ENCODE measurements at regions not wholly inside any gene's neighbourhood (a gene's known extent, or its start where the extent isn't known, plus 50 kb on each side); places are given as distances from the start of the nearest gene placed in this dataset.

- no peak overlapping the region for H3K9ac ChIP-seq (ENCODE audit: extremely low read depth, insufficient read length, low read length)
- no peak overlapping the region for H2BK20ac ChIP-seq (ENCODE audit: low read depth, low read length, poor library complexity, severe bottlenecking)
- H4K20me1 ChIP-seq (ENCODE audit: control insufficient read depth, insufficient read depth, insufficient read length), result no peaks in the 10 kb centered on the region
- H3T11ph ChIP-seq (ENCODE audit: low read length), result no peak overlapping the region
- Mint-ChIP-seq H3K4me1 (no peaks in the 10 kb centered on the region), H3K27ac (no peak overlapping the region), H3K36me3 (ENCODE audit: insufficient read depth in 1 of 3, low read depth in 3 of 3) (no peaks in the 10 kb centered on the region; a peak in 1 of 7 replicates), H3K9me3 (no peaks in the 10 kb centered on the region), H3K4me3 (no peak overlapping the region), H3K27me3 (ENCODE audit: low read depth) (peaks cover 5% of the 10 kb centered on the region; the same call in 1 of the 2 replicates)
- H2AK5ac ChIP-seq (ENCODE audit: insufficient read length, low read length), result no peak overlapping the region
- H3K18ac ChIP-seq (ENCODE audit: insufficient read length, low read depth, low read length), result no peak overlapping the region
- H3K27ac ChIP-seq (ENCODE audit: insufficient read length, low read depth, low read length), result no peak overlapping the region
- H2BK5ac ChIP-seq (ENCODE audit: insufficient read length, low read length), result no peak overlapping the region
- no peak overlapping the region for H3K56ac ChIP-seq (ENCODE audit: insufficient read length, low read depth, low read length)
- no peak overlapping the region for H3K23ac ChIP-seq (ENCODE audit: insufficient read length, low read depth, low read length)
- H2BK15ac ChIP-seq (ENCODE audit: low read depth, low read length), result no peak overlapping the region
- no peaks in the 10 kb centered on the region for H3K23me2 ChIP-seq (ENCODE audit: insufficient read length, low read depth, low read length, poor library complexity, severe bottlenecking)
- no peak overlapping the region for H3K14ac ChIP-seq (ENCODE audit: insufficient read depth, low read length)
- no peak overlapping the region for H2BK120ac ChIP-seq (ENCODE audit: low read depth, low read length, poor library complexity, severe bottlenecking)
- H3K4me2 ChIP-seq (ENCODE audit: insufficient read depth, insufficient read length, low read length), result no peak overlapping the region
- no peak overlapping the region for H3K4ac ChIP-seq (ENCODE audit: low read depth, low read length)
- no peak for TF ChIP-seq CTCF (conservative IDR thresholded peaks at IDR 0.05)
- no peak for DNase-seq
- no peaks in the 10 kb centered on the region for H3K4me1 ChIP-seq (ENCODE audit: insufficient read depth, low read length)
- H4K91ac ChIP-seq (ENCODE audit: insufficient read length, low read depth, low read length), result no peak overlapping the region
- no peaks in the 10 kb centered on the region for H3K27me3 ChIP-seq (ENCODE audit: insufficient read depth, low read length)
- no peak overlapping the region for H4K8ac ChIP-seq (replicated peaks; ENCODE audit: insufficient read length, low read depth, low read length)
- WGBS (ENCODE audit: extremely low coverage, insufficient read length, low lambda C conversion rate), result no CpG with 5 or more reads among the region's 2 CpGs
- no peak overlapping the region for H2BK12ac ChIP-seq (ENCODE audit: insufficient read length, low read depth, low read length)
- no peaks in the 10 kb centered on the region for H3K79me2 ChIP-seq (ENCODE audit: insufficient read depth, low read length)
- H3K9me3 ChIP-seq (ENCODE audit: control insufficient read depth, low read depth, low read length), result no peaks in the 10 kb centered on the region
- no peak overlapping the region for H4K5ac ChIP-seq (ENCODE audit: insufficient read length, low read depth, low read length)
- H2AFZ ChIP-seq (ENCODE audit: low read length), result no peak overlapping the region
- no peaks in the 10 kb centered on the region for H3K79me1 ChIP-seq (ENCODE audit: insufficient read depth, low read depth, low read length, poor library complexity, severe bottlenecking)
Observed at GRCh38 chr13:87444135-87444534, 227.0 kb upstream of the SLITRK5 start.

Data from H9 (cell line).